Suppressor macrophage (primary cell): ENCODE measurements at regions not wholly inside any gene's neighbourhood (a gene's known extent, or its start where the extent isn't known, plus 50 kb on each side); places are given as distances from the start of the nearest gene placed in this dataset.

Experiments
- DNase-seq, 4 experiments: peaks; one replicate each; pipeline ENCODE4 v3.0.0-alpha.2; 2020 to 2022

DNA sequence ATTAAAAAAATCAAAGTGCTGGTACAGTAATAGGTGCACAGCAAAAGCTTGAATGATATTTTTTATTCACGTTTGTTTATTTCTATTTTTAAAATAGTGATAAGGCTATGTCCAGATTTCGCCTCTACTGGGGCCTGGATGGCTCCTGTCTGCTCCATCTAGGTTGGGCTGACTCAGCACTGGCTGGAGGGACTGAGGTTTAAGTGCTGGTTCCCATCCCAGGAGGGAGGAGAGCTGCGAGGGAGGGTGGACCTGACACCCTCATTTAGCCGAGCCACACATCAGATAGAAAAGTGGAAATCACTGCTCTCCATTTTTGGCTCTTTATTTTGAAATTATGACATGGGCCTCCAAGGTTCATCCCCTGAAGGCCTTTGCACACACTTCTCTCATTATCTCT lies 95.4 kb upstream of the AGBL1 start:
- DNase-seq, result no peak

DNA sequence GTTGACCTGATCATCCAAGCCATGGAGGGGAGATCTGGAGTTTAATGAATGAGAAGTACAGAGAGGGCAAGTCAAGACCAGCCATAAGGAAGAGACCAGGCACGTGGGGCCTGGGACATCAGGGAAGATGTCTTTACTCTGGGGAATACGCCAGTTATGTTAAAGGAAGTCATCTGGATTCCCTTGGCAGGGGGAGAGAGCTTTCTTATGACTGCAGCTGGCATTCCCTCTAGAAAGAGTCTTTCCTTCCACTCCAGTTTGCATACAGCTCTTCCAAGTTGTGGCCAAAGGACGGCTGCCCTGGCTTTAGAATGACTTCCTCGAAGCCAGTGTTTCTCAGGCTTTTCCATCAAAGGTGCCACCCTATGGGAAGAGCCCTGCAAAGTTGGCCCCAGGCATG lies 93.6 kb upstream of the AGBL1 start:
- no peak for DNase-seq

GRCh38 chr15:85986741-85987140 lies 92.9 kb upstream of the AGBL1 start:
- no peak for DNase-seq

GRCh38 chr15:85988741-85989140 lies 90.9 kb upstream of the AGBL1 start:
- DNase-seq, result no peak

DNA sequence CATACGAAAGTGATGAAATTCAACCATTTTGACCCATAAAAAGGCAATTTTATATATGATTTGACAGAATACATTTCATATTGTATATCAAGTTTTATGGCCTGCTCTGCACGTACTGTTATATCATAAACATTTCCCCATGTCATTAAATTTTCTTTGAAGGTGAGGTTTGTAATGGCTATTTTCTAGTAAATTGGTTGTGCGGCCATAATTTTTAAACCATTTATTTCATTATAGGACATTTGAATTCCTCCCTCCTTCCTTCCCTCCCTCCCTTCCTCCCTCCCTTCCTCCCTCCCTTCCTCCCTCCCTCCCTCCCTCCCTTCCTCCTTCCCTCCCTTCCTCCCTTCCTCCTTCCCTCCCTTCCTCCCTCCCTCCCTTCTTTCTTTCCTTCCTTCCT lies 87.4 kb upstream of the AGBL1 start:
- no peak for DNase-seq

DNA sequence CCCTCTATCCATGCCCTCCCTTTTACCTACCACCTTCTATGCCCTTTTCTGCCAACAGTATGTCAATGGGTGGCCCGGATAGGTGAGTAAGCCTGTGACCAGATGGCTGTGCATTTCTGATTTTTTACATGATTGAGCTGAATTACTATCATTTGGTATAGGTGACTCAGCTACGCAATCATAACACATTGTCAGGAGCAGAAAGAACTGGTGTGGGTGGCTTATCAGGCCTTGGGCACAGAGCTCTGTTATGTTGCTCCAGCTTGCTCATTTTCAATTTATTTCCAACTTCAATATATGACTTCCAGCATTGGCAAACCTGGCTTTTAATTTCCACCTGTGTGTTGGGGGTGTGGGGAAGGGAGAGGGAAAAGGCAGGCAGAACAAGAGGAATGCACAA lies 86.6 kb upstream of the AGBL1 start:
- no peak for DNase-seq

DNA sequence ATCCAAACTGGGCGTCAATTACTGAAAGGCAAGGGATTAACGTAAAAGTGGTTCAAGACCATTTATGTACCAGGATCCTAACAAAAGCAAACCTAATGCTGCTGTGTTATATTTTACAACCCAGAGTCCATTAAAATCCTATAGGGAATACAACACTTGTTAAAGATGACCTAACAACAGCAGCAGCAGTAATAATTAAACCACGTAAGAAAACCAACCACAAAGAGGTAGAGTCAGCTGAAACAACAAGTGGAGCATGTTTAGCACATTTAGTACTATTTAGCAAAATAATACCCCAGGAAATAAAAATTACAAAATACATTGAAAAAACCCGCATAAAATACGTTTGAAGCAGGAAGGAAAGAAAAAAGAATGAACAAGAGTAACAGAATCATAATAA lies 82.1 kb upstream of the AGBL1 start:
- no peak for DNase-seq

DNA sequence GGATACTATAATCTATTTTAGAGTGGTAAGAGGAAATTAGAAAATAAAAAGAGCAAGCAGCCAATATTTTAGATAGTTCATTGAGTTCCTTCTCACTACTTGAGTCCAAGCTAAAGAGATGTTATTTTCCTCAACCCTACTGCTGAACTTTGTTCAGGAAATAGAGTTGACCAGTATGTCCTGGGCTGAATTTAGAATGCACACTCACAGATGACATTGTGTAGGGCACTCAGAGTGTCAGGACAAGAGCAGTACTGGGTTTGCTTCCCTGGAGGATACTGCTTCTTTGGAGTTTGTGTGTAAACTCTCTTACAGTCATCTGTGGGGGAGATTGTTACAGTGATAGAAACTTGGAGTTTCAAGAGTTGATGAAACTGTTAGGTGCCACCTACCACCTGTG lies 80.0 kb upstream of the AGBL1 start:
- no peak for DNase-seq

DNA sequence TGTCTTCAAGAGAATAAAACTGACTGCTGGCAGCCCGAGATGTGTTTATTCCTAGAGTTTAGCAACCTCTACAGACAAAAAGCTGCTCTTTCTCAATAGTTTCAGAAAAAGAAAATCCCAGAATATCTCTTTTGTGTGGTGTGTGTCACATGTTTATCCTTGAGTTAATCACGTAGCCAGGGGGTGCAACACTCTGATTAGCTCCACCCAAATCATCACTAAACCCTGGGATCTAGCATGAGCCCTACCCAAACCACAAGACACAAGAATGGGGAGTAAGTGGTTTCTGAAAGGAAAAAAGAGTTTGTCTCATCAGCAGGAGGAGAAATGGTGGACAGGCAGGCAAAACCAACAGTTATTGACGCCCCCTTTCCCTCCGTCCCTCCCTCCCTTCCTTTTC lies 78.5 kb upstream of the AGBL1 start:
- no peak for DNase-seq

DNA sequence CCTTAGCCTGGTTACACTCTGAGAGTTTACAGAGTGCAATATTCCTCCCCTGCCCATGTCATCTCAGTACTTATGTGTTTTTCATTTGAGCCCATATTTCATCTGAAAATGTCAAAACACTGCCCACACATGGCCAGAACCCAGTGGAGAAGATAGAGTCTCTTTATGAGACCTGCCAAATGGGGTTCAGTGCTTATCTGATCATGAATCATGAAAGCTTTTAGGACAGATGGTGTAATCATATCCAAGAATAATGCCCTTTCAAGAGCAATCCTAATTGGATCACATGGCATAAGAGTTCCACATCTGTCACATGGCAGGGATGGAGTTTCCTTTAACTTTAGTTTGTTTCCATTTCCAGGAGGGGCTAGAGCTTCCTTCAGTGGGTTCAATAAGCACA lies 77.2 kb upstream of the AGBL1 start:
- DNase-seq, result no peak

DNA sequence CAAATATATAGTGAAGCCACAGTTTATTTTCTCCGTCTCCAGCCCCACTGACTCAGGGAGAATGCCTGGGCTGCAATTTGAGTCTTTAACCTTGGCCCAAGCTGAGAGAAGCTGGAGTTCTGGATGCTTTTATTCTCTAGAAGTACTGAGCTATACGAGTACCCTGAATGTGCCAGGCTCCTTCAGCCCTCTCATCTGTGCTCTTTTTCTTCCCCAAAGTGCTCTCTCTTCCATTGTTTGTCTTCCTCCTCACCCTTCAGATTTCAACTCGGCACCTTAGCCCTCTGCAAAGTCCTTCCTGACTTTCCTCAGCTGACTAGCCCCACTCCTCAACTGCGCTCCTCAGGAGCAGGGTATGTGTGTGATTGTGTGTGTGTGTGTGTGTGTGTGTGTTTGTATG lies 75.6 kb upstream of the AGBL1 start:
- DNase-seq, result no peak

- no peak for DNase-seq
Measured at GRCh38 chr15:86006546-86006945, 73.1 kb upstream of the AGBL1 start.

GRCh38 chr15:86009727-86010126 lies 69.9 kb upstream of the AGBL1 start:
- no peak for DNase-seq

- DNase-seq, result no peak
Measured at GRCh38 chr15:86010398-86010797, 69.3 kb upstream of the AGBL1 start.

DNA sequence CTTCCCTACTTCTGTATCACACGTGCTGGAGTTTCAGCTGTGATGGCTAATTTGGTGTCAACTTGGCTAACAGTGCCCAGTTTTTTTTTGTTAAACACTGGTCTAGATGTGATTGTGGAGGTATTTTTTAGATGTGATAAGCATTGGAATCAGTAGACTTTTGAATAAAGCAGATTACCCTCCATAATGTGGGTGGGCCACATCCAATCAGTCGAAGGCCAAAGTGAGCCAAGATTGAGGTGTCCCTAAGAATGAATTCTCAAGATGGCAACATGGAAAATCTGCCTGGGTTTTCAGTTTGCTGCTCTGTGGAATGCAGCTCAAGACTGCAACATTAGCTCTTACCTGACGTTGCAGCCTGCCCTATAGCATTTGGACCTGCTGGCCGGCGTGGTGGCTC lies 68.8 kb upstream of the AGBL1 start:
- no peak for DNase-seq

GRCh38 chr15:86014016-86014415 lies 65.7 kb upstream of the AGBL1 start:
- no peak for DNase-seq

DNA sequence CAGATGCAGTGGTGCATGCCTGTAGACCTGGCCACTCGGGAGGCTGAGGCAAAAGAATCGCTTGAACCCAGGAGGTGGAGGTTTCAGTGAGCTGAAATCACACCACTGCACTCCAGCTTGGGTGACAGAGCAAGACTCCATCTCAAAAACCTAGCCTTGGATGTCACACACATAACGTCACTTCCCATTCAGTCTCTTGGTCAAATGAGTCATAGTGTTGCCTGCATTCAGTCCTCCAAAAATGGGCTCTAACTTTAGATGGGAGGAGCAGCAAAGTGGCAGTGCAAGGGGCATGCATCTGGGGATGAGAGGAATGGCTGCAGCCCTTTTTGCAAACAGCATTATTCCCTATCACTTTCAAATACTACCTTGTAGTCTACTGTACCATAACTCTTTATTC lies 62.9 kb upstream of the AGBL1 start:
- DNase-seq, result no peak

GRCh38 chr15:86018679-86019078 lies 61.0 kb upstream of the AGBL1 start:
- DNase-seq, result no peak

- DNase-seq, result no peak
Measured at GRCh38 chr15:86021281-86022264, 58.1 kb upstream of the AGBL1 start.

GRCh38 chr15:86028961-86029360 lies 50.7 kb upstream of the AGBL1 start:
- DNase-seq, result no peak
